Upper lobe of right lung (tissue), 1 donor: ENCODE measurements at regions not wholly inside any gene's neighbourhood (a gene's known extent, or its start where the extent isn't known, plus 50 kb on each side); places are given as distances from the start of the nearest gene placed in this dataset.

Experiments
- ATAC-seq: fragments of 200-7000 bp; cut with Tn5 transposase; one replicate; pipeline ENCODE4 v1.9.1; 2020; ENCODE audit warnings: mild to moderate bottlenecking, moderate library complexity
- DNase-seq: peaks from one replicate; pipeline ENCODE4 v3.0.0-alpha.2; 2020
- H3K27ac ChIP-seq: fragments of 200-600 bp; one replicate; pipeline ENCODE4 v1.8.0; 2022
- H3K27me3 ChIP-seq: fragments of 200-600 bp; one replicate; pipeline ENCODE4 v1.8.0; 2022; ENCODE audit warnings: mild to moderate bottlenecking
- H3K36me3 ChIP-seq: fragments of 200-600 bp; one replicate; pipeline ENCODE4 v1.8.0; 2022
- H3K4me1 ChIP-seq: fragments of 200-600 bp; one replicate; pipeline ENCODE4 v1.8.0; 2022
- H3K4me3 ChIP-seq: fragments of 200-600 bp; one replicate; pipeline ENCODE4 v1.8.0; 2022; ENCODE audit warnings: mild to moderate bottlenecking
- H3K9me3 ChIP-seq: fragments of 200-600 bp; one replicate; pipeline ENCODE4 v1.8.0; 2022
- CTCF ChIP-seq: fragments of 200-600 bp; IDR thresholded peaks from one replicate; pipeline ENCODE4 v1.8.0; 2022; ENCODE audit warnings: antibody characterized with exemption
- intact Hi-C: fragments of 100-400 bp; cut with DNase I; formaldehyde crosslinking; loops from one replicate; pipeline ENCODE4 v1.11.0; 2022
- donor health status: DM: no; HTN: yes; CAD: no; lungs with severe emphysema.

GRCh38 chr4:137608085-137608484 is 75.8 kb upstream of the PCDH18 start:
- intact Hi-C loops = no loop called here
- Histone ChIP-seq H3K4me1 (no peaks in the 10 kb centered on the region), H3K36me3 (no peaks in the 10 kb centered on the region), H3K4me3 (no peak overlapping the region), H3K27ac (no peak overlapping the region), H3K9me3 (no peaks in the 10 kb centered on the region), H3K27me3 (no peaks in the 10 kb centered on the region)
- no peak for TF ChIP-seq CTCF
- no peak for DNase-seq
- ATAC-seq = no peak

GRCh38 chr4:137602436-137602835 is 70.1 kb upstream of the PCDH18 start:
- no peak for TF ChIP-seq CTCF
- Histone ChIP-seq H3K4me1 (no peaks in the 10 kb centered on the region), H3K4me3 (no peak overlapping the region), H3K9me3 (no peaks in the 10 kb centered on the region), H3K27me3 (no peaks in the 10 kb centered on the region), H3K27ac (no peak overlapping the region), H3K36me3 (no peaks in the 10 kb centered on the region)
- DNase-seq (no peak), ATAC-seq (no peak)
- intact Hi-C loops = no loop called here

GRCh38 chr4:137601934-137602333 is 69.6 kb upstream of the PCDH18 start:
- H3K36me3 ChIP-seq = no peaks in the 10 kb centered on the region
- intact Hi-C loops = no loop called here
- H3K4me1 ChIP-seq = no peaks in the 10 kb centered on the region
- no peak overlapping the region for H3K27ac ChIP-seq
- no peak for DNase-seq
- TF ChIP-seq CTCF = no peak
- H3K9me3 ChIP-seq = no peaks in the 10 kb centered on the region
- no peaks in the 10 kb centered on the region for H3K27me3 ChIP-seq
- H3K4me3 ChIP-seq = no peak overlapping the region
- no peak for ATAC-seq

- no peaks in the 10 kb centered on the region for H3K4me1 ChIP-seq
- no peak for TF ChIP-seq CTCF
Observed at GRCh38 chr4:137599734-137600133, 67.4 kb upstream of the PCDH18 start.

GRCh38 chr4:137597752-137598430 is 65.6 kb upstream of the PCDH18 start:
- Histone ChIP-seq H3K36me3 (no peaks in the 10 kb centered on the region), H3K27me3 (no peaks in the 10 kb centered on the region), H3K27ac (no peak overlapping the region), H3K4me3 (no peak overlapping the region), H3K4me1 (no peaks in the 10 kb centered on the region), H3K9me3 (no peaks in the 10 kb centered on the region)
- DNase-seq (no peak), ATAC-seq (no peak)
- TF ChIP-seq CTCF = no peak
- intact Hi-C loops = no loop called here

More at GRCh38 chr4:137599734-137600133, 67.4 kb upstream of the PCDH18 start:
- intact Hi-C loops = no loop called here
- Histone ChIP-seq H3K27me3 (no peaks in the 10 kb centered on the region), H3K36me3 (no peaks in the 10 kb centered on the region), H3K9me3 (no peaks in the 10 kb centered on the region), H3K4me3 (no peak overlapping the region), H3K27ac (no peak overlapping the region)
- DNase-seq (no peak), ATAC-seq (no peak)

- ATAC-seq (no peak), DNase-seq (no peak)
- no peak overlapping the region for H3K27ac ChIP-seq
- H3K4me1 ChIP-seq = no peaks in the 10 kb centered on the region
- intact Hi-C loops = no loop called here
- no peak overlapping the region for H3K4me3 ChIP-seq
- TF ChIP-seq CTCF = no peak
- H3K27me3 ChIP-seq = no peaks in the 10 kb centered on the region
- H3K36me3 ChIP-seq = no peaks in the 10 kb centered on the region
- H3K9me3 ChIP-seq = no peaks in the 10 kb centered on the region
Observed at GRCh38 chr4:137587796-137588195, 55.5 kb upstream of the PCDH18 start.
